ENCODE measurements at regions not wholly inside any gene's neighbourhood (a gene's known extent, or its start where the extent isn't known, plus 50 kb on each side); places are given as distances from the start of the nearest gene placed in this dataset.

- Histone ChIP-seq H3K9ac (ENCODE audit: low read depth in 2 of 2, low read length in 2 of 2) (no peak overlapping the region), H3K4me1 (no peaks in the 10 kb centered on the region), H3K36me3 (no peaks in the 10 kb centered on the region), H3K27me3 (no peaks in the 10 kb centered on the region), H3K9me3 (no peaks in the 10 kb centered on the region), H3K4me3 (no peak overlapping the region), H3K27ac (no peak overlapping the region)
- TF ChIP-seq CTCF (IDR thresholded peaks at IDR 0.05): no peak
- DNase-seq: no peak
- intact Hi-C loops (cut with DNase I): loop anchor here (10.0 kb wide), 1 partner anchor 376 kb away; no protein-coding TSS in a partner anchor
These were observed 143.3 kb downstream of the KCNRG start for GRCh38 chr13:50158385-50159165.

GRCh38 chr13:50159607-50160006 lies 144.4 kb downstream of the KCNRG start:
- DNase-seq: no peak

GRCh38 chr13:50161052-50161451 lies 145.8 kb downstream of the KCNRG start:
- H3K9ac ChIP-seq (ENCODE audit: low read depth in 2 of 2, low read length in 2 of 2): no peak overlapping the region
- no peak for TF ChIP-seq CTCF (IDR thresholded peaks at IDR 0.05)
- no peaks in the 10 kb centered on the region for H3K4me1 ChIP-seq
- no peak overlapping the region for H3K4me3 ChIP-seq
- intact Hi-C loops (cut with DNase I): no loop called here
- no peak overlapping the region for H3K27ac ChIP-seq
- H3K9me3 ChIP-seq: no peaks in the 10 kb centered on the region
- DNase-seq: no peak
- H3K36me3 ChIP-seq: no peaks in the 10 kb centered on the region
- H3K27me3 ChIP-seq: no peaks in the 10 kb centered on the region

More at GRCh38 chr13:50159607-50160006, 144.4 kb downstream of the KCNRG start:
- Histone ChIP-seq H3K27me3 (no peaks in the 10 kb centered on the region), H3K36me3 (no peaks in the 10 kb centered on the region), H3K27ac (no peak overlapping the region), H3K4me3 (no peak overlapping the region), H3K9ac (ENCODE audit: low read depth in 2 of 2, low read length in 2 of 2) (no peak overlapping the region), H3K4me1 (no peaks in the 10 kb centered on the region), H3K9me3 (no peaks in the 10 kb centered on the region)
- no peak for TF ChIP-seq CTCF (IDR thresholded peaks at IDR 0.05)
- intact Hi-C loops (cut with DNase I): loop anchor here (10.0 kb wide), 1 partner anchor 375 kb away; no protein-coding TSS in a partner anchor

- no peak for TF ChIP-seq CTCF (IDR thresholded peaks at IDR 0.05)
- no peaks in the 10 kb centered on the region for H3K4me1 ChIP-seq
- no peak for DNase-seq
- no peaks in the 10 kb centered on the region for H3K27me3 ChIP-seq
- H3K9me3 ChIP-seq: no peaks in the 10 kb centered on the region
- no peaks in the 10 kb centered on the region for H3K36me3 ChIP-seq
- H3K9ac ChIP-seq (ENCODE audit: low read depth in 2 of 2, low read length in 2 of 2): no peak overlapping the region
- H3K27ac ChIP-seq: no peak overlapping the region
- intact Hi-C loops (cut with DNase I): no loop called here
- no peak overlapping the region for H3K4me3 ChIP-seq
These were observed 146.8 kb downstream of the KCNRG start for GRCh38 chr13:50162001-50162400.

GRCh38 chr13:50162567-50162966 lies 147.3 kb downstream of the KCNRG start:
- TF ChIP-seq CTCF (IDR thresholded peaks at IDR 0.05): no peak
- Histone ChIP-seq H3K27me3 (no peaks in the 10 kb centered on the region), H3K27ac (no peak overlapping the region), H3K9ac (ENCODE audit: low read depth in 2 of 2, low read length in 2 of 2) (no peak overlapping the region), H3K9me3 (no peaks in the 10 kb centered on the region), H3K4me3 (no peak overlapping the region), H3K4me1 (no peaks in the 10 kb centered on the region), H3K36me3 (no peaks in the 10 kb centered on the region)
- no peak for DNase-seq
- intact Hi-C loops (cut with DNase I): no loop called here

Data from colonic mucosa (tissue), 4 donors.